DMS53 treated with DMSO at 0.1 percent for 48 hours (cell line): ENCODE measurements at regions not wholly inside any gene's neighbourhood (a gene's known extent, or its start where the extent isn't known, plus 50 kb on each side); places are given as distances from the start of the nearest gene placed in this dataset.
"Not testable (repeated sequence)": the region's sequence is repeated elsewhere in the genome, so short reads cannot be mapped to it uniquely, and the experiment has no call there.

ENCODE experiments used
- DNase-seq: peaks from one replicate; lab custom pipeline; 2025; ENCODE audit not compliant: unreplicated experiment; lab: John Stamatoyannopoulos, UW

DNA sequence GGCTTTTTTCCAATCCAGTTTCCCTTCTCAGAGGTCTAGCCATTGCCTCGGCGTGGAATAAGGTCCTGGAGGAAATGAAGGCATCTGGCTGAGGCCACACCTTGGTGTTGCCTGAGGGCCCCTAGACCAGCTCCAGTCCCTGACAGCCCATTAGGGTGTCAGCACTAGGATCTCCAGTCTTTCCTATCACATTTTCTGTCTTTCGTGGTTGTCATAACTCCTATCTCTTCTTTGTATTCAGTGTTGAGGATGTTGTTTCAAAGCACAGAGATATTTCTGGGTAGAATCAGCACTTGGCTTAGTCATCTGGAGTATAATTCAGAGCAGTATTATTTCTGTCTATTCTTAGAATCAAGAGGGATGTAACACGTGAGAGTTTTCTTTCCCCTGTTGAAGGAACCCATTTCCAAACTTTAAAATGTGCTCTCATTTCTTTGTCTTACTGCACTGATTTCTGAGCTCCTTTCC is 844.3 kb downstream of the KCNT2 start:
- DNase-seq = no peak

DNA sequence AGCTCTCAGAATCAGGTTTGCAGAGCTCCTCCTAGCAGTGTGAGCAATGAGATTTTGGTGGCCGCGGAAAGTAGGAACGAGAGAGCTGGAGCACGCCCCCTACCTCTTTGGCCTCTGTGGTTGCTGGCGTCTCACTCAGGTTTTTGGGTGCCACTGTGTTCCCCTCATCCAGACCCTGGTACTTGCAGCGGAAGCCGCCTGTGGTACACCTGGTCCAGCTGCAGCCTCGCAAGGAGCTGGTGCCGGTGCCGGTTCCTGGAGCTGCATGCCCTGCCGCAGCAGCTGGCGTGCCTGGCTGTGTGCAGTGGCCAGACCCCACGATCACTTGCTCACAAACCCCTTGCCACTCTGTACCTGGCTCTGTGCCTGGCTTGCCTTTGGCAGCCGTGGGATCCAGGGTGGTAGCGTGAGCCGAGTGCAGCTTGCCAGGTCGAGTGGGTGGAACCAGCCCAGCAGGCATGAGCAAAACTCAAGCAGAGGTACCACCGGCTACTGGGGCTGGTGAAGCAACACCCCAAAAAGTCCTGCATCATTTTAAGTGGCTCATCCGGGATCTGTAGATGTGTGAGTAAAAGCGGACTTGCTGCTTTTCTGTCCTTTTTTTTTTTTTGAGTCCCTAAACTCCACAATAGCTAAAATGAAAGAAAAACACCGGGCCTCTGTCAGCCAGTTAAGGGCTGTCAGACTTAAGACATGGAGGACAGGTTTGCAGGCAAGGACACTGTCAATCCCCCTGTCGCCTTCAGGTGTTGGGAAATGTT is 844.9 kb downstream of the KCNT2 start:
- DNase-seq = peak; percentile 40

DNA sequence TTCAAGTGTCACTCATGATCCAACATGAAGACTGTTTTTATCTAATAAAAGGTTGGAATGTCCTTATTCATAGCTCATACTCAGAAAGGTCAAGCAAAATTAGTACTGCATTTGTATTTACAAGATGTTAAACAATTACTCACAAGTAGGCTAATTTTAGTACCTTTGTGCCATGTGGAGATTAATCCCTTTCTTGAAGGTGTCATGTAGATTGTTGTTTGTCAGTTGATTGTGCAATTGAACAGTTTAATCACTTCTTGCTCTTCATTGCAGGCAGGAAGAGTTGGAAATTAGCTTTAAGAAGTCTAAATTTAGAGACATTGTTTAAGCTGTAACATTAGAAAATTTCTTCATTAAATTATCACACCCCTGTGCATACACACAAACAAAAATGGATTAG is 847.1 kb downstream of the KCNT2 start:
- DNase-seq = no peak

DNA sequence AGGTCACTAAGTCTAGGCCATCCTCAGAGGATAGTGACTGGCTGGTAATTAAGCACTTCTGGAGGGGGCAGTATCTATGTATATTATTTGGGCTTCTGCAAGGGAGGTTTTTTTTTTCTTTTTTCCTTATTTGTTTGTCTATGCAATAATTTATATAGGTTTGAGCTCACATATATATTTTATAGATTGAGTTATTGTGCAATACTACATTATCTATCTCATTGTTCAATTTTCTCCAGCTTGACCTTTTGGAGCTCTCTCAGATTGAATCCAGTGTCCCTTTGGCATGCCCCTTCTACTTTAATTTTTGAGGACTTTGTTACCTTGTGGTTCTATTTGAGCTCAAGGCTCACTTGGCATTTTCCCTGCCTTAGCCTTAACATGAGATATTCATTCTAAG is 852.1 kb downstream of the KCNT2 start:
- DNase-seq = no peak

DNA sequence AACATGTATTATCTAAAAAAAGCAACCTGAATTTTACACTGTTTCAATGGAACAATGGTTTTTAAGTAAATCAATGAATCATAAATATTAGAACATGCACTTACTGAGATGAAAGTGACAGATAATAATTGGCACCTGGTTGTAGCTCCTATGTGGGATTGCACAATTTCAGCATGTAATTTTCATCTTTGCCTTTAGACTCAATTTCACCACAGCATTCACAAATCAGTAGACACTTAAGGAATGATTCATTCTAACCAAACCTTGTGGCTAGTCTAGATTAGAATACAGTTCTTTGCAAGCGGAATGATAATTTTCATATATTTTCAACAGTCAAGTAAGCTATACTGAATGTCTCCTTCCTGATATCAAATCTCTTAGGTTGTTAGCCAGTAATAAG is 853.4 kb downstream of the KCNT2 start:
- no peak for DNase-seq

DNA sequence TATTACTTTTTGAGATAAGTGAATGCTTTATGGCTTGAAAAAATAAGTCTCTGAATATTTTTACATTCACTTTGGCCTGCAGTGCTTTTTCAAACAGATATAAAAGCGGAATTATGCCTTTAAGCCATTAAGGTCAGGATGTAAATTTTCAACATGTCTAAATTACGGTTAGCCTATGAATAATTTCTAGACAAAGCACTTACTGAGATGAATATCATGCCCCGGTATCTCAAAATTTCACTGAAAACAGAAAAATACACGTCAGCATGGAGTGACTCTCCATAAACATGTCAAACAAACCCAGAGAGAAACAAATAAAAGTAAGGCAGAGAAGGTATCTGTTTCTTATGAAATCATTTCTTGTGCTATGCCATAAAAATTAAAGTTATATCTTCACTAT is 853.9 kb downstream of the KCNT2 start:
- no peak for DNase-seq

DNA sequence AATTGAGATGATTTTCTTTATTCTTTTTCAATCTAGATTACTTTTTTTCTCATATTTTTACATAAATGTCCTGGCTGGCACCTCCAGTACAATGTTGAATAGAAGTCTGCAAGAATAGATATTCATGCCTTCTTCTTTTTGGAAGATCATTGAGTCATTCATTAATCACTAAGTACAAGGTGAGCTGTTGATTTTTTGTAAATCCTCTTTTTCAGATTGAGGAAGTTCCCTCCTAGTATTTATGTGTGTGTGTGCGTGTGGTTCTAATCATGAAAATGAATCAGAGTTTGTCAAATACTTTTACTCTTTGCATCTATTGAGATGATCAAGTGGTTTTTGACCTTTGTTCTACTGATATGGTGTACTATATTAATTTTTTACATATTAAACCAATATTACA is 859.3 kb downstream of the KCNT2 start:
- DNase-seq = no peak

DNA sequence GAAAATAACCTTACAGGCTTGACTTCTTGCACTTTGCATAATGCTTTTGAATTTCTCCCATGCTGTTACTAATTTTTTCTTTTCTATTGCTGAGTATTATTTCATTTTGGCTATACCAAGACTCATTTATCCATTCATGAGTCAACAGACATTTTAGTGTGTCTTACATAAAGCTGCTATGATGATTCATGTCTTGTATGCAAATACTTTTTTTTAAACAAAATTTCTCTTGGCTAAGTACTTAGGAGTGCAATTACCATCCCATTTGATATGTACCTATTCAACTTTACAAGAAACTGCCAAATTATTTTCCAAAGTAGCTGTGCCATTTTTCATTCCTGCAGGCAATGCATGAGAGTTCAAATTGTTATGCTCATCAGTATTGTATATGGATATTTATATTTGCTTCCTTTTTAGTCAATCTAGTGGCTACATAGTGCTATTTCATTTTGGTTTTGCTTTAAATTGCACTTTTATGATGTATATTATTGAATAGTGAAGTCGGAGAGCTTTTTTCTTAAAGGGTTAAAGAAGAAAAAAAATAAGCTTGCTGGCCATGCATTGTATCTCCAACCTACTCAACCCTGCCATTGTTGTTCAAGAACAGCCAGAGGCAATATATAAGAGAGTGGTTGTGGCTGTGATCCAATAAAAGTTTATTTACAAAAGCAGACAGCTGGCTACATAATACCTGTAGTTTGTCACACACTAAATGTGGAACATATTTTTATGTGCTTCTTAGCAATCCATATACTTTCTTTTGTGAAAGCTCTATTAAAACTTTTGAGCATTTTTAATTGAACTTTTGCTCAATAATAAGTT is 862.8 kb downstream of the KCNT2 start:
- DNase-seq = peak; percentile 50

DNA sequence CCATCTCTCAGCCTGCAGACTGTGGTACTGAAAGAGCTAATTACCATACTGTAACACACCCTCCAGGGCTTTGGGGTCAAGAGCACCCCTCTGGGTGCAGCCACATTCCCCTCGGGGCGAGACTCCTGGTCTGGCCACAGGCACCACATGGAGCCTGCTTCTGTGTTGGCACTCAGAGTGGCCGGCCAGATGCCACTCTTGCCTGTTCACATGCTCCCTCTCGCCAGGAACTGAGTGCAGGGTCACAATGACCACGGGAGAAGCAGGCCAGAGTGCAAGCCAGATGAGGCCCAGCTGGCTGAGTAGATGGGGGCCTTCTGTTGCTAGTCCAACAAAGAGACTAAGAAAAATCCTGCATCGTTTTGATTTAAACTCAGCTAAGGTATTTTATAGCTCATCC is 864.0 kb downstream of the KCNT2 start:
- no peak for DNase-seq

DNA sequence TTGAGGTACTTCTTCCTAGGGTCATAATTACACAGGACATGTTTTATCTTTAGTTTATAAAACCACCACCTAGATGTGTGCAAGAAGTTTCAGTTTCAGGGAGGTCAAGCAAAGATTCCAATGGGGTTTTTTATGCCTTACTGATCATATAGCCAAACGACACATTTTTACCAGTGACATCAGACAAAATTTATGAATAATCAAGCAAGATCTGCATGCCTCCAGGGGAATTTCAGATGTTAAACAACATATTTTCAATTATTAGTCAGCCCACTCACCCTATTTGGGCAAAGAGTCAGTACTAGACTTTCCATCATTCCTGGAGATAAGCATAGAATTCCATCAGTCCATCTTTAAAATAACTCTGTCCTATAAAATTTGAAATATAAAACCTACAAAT is 867.4 kb downstream of the KCNT2 start:
- DNase-seq = no peak

DNA sequence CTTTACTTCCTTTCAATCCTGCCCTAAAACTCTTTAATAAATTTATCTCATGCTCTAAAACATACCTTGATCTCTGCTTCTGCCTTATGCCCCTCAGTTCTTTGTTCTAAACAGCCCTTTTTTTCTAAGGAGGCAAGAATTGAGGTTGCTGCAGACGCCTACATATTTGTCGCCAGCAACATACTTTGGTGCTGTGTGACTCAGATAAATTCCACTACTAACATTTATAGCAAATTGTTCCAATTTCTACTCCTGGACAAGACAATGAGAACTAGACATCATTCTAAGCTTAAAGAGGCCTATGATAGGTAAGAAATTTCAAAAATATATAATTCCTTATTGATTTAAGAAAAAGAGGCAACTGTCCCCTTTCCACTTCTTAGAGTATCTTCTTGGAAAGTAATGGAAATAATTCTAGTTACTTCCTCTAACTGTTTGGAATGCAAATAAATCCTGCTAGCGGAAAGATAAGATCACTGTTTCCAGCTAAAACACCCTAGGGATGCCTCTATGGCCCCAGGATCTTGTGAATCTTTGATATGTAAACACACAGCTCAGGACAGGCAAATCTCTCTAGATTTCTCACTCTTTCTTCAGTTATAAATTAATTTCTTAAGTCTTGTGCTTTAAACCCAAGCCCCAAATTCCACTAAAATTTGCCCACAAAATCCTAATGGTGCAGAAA is 869.1 kb downstream of the KCNT2 start:
- DNase-seq = no peak

DNA sequence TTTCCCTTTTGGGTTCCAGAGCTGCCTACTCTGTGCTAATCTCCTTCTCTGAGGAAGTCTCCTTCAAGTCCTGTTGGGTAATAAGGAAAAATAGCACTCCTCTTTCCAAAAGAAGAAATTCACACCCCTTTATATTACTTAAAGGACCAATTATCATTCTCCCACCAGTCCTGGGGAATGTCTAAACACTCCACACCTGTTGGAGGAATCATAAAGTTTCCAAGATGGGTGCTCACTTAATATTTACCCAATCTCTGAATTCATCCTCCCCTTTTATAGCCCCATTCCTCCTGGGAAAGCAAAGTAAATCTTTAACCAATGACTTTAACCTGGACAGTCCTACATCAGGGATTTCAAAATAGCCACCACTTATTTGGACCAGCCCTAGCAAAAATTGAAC is 873.1 kb downstream of the KCNT2 start:
- DNase-seq = no peak

DNA sequence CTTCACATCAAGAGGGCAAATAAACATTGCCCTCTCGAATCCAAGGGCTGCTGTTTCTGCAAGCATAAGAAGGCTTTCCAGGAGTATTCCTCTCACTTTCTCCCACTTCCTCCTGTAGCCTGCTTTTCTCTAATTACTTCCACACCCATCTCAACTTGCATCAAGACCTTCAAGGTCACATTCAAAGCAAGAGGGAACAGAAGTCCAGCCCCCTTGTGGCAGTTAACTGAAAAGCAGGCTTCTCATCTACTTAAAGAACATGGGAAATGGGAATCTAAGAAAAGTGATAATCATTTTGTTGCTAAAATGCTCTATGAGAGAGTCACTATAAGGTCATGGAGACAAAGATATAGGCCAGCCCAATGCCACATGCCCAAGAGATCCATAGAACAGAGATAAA is 874.4 kb downstream of the KCNT2 start:
- DNase-seq = no peak

DNA sequence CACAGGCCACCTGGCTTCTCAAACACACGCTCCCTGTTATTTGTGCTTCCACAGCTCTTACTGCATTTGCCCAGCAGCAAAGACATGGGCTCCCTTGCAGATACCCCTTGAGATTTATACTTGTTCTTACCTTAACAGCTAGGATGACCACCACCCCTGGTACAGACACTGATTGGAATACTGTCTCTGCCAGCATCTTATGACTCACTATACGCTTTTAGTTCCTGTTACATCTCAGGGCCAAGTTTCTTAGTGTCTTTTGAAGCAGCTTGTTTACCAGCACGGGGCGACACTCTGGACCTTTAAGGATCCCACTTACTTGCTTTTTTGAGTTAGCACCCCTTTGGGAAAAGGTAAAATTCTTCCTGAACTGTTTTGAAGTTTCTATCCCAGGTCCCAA is 874.8 kb downstream of the KCNT2 start:
- DNase-seq = no peak

DNA sequence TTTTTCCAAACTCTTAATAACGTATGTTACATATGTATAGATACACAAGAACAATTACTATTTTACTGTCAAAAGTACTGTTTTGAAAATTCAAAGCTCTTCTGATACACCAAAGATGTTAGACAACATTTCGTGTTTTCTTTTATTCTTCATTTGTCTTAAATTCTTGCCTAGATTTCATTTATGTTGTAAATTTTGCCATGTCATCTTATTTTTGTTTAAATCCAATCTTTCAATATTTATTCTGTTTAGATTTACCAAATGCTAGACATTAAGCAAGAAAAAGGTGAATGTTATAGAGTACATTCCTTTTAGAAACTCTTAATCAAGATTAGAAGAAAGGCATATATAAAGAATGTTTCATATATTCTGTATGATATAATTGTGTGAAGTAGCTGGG is 876.9 kb downstream of the KCNT2 start:
- DNase-seq = no peak

DNA sequence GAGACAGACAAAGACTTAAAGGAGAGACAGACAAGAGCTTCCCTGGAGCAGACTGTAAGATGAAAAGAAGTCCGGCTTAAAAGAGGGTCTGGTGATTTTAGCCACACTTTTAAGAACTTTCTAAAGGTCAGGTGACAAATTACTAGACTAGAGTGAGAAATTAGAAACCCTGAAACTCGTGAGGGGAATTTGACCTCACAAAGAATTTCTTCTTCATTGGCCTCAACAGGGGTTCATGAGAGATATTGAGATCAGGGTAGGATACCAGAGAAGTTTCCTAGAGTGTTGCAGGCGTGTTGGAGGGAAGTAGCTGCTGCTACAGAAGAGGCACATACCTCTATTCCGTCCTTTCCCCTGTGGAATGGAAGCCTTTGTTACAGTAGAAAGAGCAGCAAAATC is 884.4 kb downstream of the KCNT2 start:
- DNase-seq = no peak

DNA sequence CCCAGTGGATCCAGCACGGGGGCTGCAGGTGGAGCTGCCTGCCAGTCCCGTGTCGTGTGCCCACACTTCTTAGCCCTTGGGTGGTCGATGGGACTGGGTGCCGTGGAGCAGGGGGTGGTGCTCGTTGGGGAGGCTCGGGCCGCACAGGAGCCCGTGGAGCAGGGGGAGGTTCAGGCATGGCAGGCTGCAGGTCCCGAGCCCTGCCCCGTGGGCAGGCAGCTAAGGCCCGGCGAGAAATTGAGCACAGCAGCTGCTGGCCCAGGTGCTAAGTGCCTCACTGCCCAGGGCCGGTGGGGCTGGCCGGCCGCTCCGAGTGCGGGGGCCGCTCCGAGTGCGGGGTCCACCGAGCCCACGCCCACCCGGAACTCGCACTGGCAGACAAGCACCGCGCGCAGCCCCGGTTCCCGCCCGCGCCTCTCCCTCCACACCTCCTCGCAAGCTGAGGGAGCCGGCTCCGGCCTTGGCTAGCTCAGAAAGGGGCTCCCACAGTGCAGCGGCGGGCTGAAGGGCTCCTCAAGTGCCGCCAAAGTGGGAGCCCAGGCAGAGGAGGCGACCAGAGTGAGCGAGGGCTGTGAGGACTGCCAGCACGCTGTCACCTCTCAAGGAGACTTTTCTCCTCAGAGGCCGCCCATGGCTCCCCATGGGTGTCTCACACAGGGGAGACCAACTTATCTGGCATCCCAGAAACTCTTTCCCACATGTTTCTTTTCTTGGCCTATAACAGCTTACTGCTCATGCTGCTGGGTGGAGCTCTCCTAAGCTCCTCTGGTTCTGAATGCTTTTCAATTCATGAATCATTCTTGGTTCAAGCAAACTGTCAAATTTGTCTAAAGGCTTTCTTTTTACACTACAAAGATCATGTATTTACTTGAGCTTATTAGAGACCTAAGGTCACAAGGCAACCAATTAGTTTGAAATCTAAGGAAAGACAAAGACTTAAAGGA is 885.1 kb downstream of the KCNT2 start:
- DNase-seq = not testable (repeated sequence)

DNA sequence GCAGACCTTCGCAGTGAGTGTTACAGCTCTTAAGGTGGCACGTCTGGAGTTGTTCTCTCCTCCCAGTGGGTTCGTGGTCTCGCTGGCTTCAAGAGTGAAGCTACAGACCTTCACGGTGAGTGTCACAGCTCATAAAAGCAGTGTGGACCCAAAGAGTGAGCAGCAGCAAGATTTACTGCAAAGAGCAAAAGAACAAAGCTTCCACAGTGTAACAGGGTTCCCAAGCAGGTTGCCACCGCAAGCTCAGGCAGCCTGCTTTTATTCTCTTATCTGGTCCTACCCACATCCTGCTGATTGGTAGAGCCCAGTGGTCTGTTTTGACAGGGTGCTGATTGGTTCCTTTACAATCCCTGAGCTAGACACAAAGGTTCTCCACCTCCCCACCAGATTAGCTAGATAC is 886.1 kb downstream of the KCNT2 start:
- DNase-seq = not testable (repeated sequence)

DNA sequence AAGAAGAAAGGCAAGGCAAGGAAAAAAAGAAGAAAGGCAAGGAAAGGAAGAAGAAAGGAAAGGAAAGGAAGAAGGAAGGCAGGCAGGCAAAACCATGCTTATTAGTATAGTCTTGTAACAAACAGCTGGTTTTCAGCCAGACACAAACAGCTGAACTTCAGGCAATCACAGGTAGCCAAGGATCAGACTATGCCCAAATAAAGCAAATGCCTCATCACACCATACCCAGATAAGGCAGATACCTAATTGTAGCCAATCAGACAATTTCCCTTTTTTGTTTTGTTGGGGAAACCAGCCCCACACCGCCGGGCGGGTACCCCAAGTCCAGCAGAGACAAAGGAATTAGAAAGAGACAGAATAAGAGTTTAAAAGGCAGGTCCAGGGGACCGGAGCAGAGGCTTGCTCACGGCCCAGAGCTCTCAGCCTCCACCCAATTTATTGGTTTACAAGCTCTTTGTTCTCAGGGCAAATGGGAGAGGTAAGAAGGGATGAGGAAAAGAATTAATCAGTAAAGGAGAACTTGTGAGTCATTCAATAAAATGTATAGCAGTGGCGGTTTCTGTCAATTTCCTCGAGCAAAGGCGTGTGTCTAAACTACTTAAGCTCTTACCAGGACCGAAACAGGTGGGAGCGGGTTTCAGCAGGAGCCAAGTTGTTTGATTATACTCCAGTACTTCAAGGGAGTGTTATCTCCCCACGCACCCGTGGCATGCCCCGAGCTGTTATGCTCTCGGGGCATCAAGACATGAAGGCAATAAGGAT is 886.8 kb downstream of the KCNT2 start:
- no peak for DNase-seq

DNA sequence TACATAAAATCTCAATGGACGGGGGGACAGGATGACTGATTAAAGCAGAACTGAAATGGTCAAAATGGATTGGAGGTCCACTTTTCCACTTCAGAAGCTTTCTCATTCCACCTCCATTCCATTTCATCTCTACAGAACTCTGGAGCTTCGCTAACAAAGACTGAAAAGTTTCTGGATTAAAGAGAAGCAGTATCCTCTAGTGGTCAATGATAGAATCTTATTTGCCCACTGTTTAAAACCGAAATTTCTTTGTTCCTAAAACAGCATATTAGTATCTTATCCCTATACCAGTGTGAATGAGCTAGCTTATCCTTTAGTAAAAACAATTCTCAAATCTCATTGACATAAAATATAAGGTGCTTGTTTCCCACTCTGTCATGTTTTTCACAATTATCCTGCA is 890.6 kb downstream of the KCNT2 start:
- DNase-seq = no peak
